Breast epithelium (tissue), 3 donors: ENCODE measurements at regions not wholly inside any gene's neighbourhood (a gene's known extent, or its start where the extent isn't known, plus 50 kb on each side); places are given as distances from the start of the nearest gene placed in this dataset.

Experiments
- POLR2A ChIP-seq: fragments of 450-650 bp; IDR thresholded peaks from one replicate; pipeline ENCODE4 v1.6.1; 2016; ENCODE audit warnings: antibody characterized with exemption, mild to moderate bottlenecking, moderate library complexity
- TF ChIP-seq, protein P1 (sequence below), 3 donors: fragments of 450-650 bp; IDR thresholded peaks; one replicate each; pipeline ENCODE4 v1.5.1; 2016 to 2017; ENCODE audit warnings: antibody characterized with exemption in 3 of 3, mild to moderate bottlenecking in 3 of 3, moderate library complexity in 3 of 3

DNA sequence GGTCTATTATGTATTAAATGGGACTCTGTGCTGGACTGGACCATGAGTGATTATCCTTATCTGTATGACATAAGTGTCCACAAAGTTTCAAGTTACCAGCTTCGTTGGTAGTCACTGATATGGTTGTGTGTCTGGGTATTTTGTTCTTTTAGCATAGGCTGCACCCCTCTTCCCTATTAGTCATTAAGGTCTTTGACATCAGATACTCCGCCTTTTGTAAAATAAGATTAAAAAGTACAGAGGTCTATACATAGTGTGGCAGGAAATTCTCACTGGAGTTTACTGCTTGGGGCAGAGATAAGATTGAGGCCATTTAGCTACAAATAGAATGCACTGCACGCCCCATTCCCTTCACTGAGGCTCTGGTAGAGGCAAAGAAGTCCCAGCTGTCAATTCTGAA lies 99.4 kb downstream of the TMEM215 start:
- TF ChIP-seq, protein P1, sequence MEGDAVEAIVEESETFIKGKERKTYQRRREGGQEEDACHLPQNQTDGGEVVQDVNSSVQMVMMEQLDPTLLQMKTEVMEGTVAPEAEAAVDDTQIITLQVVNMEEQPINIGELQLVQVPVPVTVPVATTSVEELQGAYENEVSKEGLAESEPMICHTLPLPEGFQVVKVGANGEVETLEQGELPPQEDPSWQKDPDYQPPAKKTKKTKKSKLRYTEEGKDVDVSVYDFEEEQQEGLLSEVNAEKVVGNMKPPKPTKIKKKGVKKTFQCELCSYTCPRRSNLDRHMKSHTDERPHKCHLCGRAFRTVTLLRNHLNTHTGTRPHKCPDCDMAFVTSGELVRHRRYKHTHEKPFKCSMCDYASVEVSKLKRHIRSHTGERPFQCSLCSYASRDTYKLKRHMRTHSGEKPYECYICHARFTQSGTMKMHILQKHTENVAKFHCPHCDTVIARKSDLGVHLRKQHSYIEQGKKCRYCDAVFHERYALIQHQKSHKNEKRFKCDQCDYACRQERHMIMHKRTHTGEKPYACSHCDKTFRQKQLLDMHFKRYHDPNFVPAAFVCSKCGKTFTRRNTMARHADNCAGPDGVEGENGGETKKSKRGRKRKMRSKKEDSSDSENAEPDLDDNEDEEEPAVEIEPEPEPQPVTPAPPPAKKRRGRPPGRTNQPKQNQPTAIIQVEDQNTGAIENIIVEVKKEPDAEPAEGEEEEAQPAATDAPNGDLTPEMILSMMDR (IDR thresholded peaks at IDR 0.05) = no peak
- TF ChIP-seq POLR2A = no peak
